ENCODE measurements at regions not wholly inside any gene's neighbourhood (a gene's known extent, or its start where the extent isn't known, plus 50 kb on each side); places are given as distances from the start of the nearest gene placed in this dataset.

GRCh38 chr14:58904776-58905175 lies 267.0 kb downstream of the DACT1 start:
- TF ChIP-seq CTCF (IDR thresholded peaks at IDR 0.05; ENCODE audit: extremely low read depth in 1 of 2, insufficient read depth in 1 of 2, low read depth in 1 of 2, low read length in 2 of 2) = no peak
- no peak for TF ChIP-seq JUN (IDR thresholded peaks at IDR 0.05; ENCODE audit: borderline replicate concordance, insufficient read depth, insufficient read length, low read depth)
- TF ChIP-seq POLR2A (IDR thresholded peaks at IDR 0.05; ENCODE audit: low read depth, low read length) = no peak
- TF ChIP-seq MAX (IDR thresholded peaks at IDR 0.05; ENCODE audit: insufficient read depth, insufficient read length) = no peak
- TF ChIP-seq EZH2 (IDR thresholded peaks at IDR 0.05; ENCODE audit: borderline replicate concordance, low read depth, low read length, severe bottlenecking) = no peak
- TF ChIP-seq POLR2AphosphoS5 (IDR thresholded peaks at IDR 0.05; ENCODE audit: insufficient read depth, low read depth, low read length) = no peak
- no peak for TF ChIP-seq MYC (IDR thresholded peaks at IDR 0.05; ENCODE audit: low read depth, low read length)
- TF ChIP-seq GATA2 (IDR thresholded peaks at IDR 0.05; ENCODE audit: insufficient read depth, insufficient read length, low read depth, low read length) = no peak
- no peak for TF ChIP-seq FOS (IDR thresholded peaks at IDR 0.05; ENCODE audit: borderline replicate concordance, insufficient read depth, low read length)
